HG03139 (cell line): ENCODE measurements at regions not wholly inside any gene's neighbourhood (a gene's known extent, or its start where the extent isn't known, plus 50 kb on each side); places are given as distances from the start of the nearest gene placed in this dataset.

Source experiments
- ATAC-seq: cut with Tn5 transposase; IDR thresholded peaks from one replicate; pipeline ENCODE4 v1.9.1; 2021; ENCODE audit not compliant: unreplicated experiment

DNA sequence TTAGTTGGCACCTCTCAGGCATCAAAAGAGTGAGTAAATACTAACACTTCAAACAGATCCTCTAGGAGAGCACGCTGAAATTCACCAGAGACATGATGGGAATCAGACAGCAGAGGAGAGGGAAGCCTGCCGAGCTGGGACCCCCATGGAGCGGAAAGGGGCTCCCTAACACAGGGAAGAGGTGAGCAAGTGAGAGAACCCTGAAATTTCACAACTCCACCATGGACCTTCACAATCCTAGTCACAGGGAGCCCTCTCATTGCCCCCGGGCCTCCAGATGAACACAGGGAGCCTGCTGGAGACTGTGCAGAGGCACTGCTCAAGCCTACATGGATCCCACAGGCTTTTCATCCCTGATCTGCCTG, 59.2 kb upstream of the ANTXRL start:
- no peak for ATAC-seq

DNA sequence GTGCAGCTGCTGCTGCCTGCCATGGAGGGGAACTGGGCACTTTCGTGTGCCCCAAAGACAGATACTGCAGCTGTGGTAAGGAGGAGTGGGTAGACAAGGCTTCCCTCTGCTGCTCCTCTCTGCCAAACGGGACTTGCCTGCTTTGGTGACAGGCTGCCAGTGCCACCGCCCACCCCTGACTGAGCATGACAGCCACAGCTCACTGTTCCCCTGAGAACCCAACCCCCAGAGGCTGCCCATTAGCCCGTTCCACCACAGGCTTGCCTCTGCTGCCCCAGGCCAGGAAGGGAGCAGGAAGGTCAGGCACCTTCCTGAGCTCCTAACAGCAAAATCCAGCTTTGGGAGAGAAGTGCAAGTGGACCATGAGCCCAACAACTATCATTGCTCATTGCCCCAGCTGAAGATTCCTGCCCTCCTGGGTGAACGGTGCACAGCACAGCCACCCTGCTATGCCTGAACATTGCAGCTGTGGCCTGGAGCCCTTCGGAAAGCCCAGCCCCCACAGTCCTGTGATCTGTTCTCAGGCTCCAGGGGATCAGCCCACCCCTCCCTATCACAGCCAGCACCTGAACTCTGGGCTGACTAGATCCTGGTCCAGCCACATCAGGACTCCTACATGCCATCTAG, 58.7 kb upstream of the ANTXRL start:
- no peak for ATAC-seq

DNA sequence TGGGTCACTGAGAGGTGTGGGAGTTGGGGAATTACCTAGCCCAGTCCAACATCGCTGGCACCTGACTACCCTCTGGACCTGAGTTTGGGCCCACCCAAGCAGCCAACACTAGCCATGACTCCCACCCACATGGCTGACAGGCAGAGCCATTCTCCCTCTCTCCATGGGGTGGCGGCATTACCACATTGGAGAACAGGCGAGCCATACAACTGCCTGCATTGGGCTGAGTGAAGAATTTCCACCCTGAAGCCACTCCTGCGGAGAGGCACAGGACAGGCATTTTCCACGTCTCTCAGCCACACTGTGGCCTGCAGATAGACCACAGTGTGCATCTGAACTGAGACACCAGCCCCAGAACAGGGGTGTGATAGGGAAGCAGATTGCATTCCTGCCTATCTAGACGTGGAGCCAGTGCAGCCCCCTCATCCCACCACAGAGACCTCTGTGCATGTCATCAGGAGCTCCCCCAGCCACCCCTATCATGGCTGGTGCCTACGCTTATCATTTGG, 58.2 kb upstream of the ANTXRL start:
- no peak for ATAC-seq

GRCh38 chr10:46229144-46229563, 57.6 kb upstream of the ANTXRL start:
- no peak for ATAC-seq

DNA sequence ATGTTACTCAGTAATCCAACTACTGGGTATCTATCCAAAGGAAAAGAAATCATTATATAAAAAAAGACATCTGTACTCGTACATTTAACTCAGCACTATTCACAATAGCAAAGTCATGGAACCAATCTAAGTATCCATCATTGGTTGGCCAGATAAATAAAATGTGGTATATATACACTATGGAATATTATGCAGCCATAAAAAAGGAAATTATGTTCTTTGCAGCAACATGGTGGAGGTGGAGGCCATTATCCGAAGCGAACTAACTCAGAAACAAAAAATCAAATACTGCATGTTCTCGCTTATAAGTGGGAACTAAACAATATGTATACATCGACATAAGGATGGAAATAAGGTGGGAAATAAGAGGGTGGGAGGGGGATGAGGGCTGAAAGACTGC, 56.2 kb upstream of the ANTXRL start:
- ATAC-seq: no peak

- no peak for ATAC-seq
Measured at GRCh38 chr10:46231087-46231486, 55.7 kb upstream of the ANTXRL start.

GRCh38 chr10:46232084-46232483, 54.7 kb upstream of the ANTXRL start:
- ATAC-seq: no peak

DNA sequence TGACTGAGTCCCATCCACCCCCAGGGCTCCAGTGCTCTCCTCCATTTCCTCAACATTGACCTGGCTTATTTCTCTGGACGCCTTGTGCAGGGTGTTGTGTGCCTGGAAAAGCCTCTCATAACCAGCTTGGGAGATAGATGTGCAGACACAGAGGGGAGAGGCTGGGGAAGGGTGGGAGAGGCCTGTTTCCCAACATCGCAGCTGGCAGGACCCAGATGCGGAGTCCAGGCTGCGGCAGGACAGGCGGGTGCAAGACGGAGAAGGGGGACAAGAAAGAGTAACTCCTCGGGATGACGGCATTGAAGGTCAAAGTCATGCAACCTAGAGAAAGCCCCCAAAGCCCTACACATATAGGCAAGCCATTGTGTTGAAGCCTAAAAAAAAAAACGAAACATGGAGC, 54.1 kb upstream of the ANTXRL start:
- no peak for ATAC-seq

DNA sequence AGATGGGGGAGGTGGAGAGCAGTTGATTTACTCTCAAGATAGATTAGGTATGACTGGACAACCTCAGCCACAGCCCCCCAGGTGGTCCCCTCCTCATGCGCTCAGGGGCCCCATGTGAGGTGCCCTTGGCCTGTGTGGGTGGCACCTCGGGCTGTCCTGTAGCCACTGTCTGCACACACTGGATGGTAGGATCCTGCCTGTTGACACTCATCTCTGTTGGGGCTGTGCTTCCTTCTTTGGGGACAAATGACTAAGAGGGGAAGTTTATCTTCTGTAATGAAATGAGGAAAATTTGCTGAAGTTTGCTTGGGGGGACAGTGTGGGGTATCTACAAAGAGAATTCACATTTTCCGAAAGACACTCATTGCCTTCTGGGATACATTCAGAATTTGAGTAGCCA, 53.6 kb upstream of the ANTXRL start:
- ATAC-seq: no peak

- ATAC-seq: no peak
Measured at GRCh38 chr10:46234026-46234425, 52.8 kb upstream of the ANTXRL start.

DNA sequence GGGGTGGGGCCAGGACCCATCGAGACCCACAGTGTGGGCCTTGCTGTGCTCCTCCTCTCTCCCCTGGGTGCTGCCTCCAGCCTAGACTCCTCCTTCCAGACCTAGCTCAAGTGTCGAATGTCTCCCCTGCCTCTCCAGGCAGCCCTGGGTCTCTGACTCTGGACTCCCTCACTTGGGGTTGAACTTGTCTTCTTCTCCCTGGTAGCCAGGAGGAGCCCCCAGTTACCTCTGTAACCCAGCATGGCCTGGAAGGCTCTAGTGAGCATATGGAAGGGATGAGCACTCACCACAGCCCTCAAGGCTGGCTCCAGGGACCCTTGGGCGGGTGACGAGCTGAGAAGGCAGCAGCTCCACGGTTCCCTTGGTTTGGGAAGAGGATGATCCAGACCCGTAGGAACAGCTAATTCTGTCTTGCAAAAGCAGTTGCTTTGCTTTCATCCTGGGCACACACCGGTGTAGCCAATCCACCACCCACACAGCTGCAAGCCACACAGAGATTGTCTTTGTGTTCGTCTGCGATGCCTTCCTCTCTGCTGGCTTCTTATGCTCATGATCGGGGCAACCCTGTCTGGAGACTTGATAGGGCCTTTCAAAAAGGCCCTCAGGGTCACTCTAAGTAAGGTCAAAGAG, 52.3 kb upstream of the ANTXRL start:
- ATAC-seq: no peak

GRCh38 chr10:46235705-46236545, 50.9 kb upstream of the ANTXRL start:
- ATAC-seq: no peak

DNA sequence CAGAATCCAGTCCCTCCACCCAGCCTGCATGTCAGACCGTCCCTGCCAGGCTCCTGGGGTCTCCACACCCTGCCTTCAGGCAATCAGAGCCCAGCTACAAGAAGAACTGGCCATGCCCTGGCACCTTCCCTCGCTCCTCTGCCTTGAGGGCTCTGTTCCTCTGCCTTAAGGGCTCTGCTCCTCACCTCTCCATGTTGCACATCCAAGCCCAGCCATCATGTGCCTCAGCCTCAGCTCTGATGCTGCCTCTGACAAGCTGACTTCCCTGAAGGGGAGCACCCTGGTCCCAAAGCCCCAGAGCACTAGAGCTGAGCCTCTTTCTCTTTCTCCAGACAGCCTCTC, 50.3 kb upstream of the ANTXRL start:
- ATAC-seq: no peak

- no peak for ATAC-seq
Measured at GRCh38 chr10:46236941-46237681, 49.7 kb upstream of the ANTXRL start.
